ENCODE measurements at regions not wholly inside any gene's neighbourhood (a gene's known extent, or its start where the extent isn't known, plus 50 kb on each side); places are given as distances from the start of the nearest gene placed in this dataset.

DNA sequence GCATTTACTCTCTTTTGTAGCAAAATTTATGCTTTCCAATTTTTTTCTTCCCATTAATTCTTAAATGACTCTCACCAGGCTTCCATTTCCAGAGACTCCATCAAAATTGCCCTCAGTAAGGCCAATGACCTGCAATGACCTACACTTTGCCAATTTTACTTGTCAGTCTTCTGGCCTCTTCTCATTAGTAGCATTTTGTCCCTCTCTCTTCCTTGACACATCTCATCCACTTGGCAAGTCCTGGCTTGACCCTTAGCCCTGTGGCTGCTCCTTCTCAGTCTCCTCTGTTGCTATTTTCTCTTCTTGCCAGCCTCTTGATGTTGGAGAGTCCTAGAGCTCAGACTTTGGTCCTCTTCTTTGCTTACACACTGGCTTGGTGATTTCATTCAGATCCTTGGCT lies 166.1 kb upstream of the MTPN start:
- H3K27me3 ChIP-seq (replicated peaks; ENCODE audit: control insufficient read depth, insufficient read depth, low read length) = no peaks in the 10 kb centered on the region
- POLR2A ChIA-PET = no interaction called here
- H3K36me3 ChIP-seq (ENCODE audit: control insufficient read depth, insufficient read depth, low read length) = no peaks in the 10 kb centered on the region
- H3K4me1 ChIP-seq = no peaks in the 10 kb centered on the region
- CTCF ChIA-PET = no interaction called here
- Mint-ChIP-seq H3K4me1 (ENCODE audit: low read depth, unreplicated experiment) (no peaks in the 10 kb centered on the region), H3K36me3 (ENCODE audit: insufficient read depth, unreplicated experiment) (no peaks in the 10 kb centered on the region), H3K4me3 (ENCODE audit: unreplicated experiment) (no peak overlapping the region), H3K27ac (ENCODE audit: unreplicated experiment) (no peak overlapping the region), H3K27me3 (ENCODE audit: insufficient read depth, unreplicated experiment) (peaks cover 2% of the 10 kb centered on the region), H3K9me3 (ENCODE audit: unreplicated experiment) (no peaks in the 10 kb centered on the region)
- no TSS peak for BruUV-seq (replicated peaks)
- no peak for DNase-seq
- H3K9me3 ChIP-seq = no peaks in the 10 kb centered on the region
- H3K4me3 ChIP-seq (ENCODE audit: low read depth, low read length) = no peak overlapping the region
- intact Hi-C loops (cut with micrococcal nuclease; ENCODE audit: unreplicated experiment) = no loop called here
- TF ChIP-seq CTCF (IDR thresholded peaks at IDR 0.05; ENCODE audit: insufficient read depth in 1 of 2, low read depth in 1 of 2, low read length in 1 of 2, severe bottlenecking in 1 of 2, unreplicated experiment in 1 of 2) = no peak

GRCh38 chr7:136142583-136142982 lies 165.4 kb upstream of the MTPN start:
- POLR2A ChIA-PET = no interaction called here
- intact Hi-C loops (cut with micrococcal nuclease; ENCODE audit: unreplicated experiment) = no loop called here
- CTCF ChIA-PET = no interaction called here

DNA sequence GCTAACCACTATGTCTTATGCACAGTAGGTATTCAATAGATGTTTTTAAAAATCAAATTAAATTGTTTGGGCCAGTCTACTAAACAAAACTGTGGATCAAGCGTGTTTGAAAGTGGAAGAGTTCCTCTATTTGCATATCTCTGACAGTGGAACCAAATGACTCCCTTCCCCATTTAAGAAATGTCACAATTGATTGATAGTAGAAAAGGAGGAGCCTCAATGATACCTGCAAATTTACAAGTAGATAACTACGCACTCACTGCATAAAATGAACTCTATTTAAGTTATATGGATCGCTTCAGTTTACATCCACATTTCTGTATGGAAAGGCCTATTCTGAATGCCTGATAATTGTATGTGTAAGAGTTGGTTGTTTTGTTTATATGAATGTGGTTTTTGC lies 163.3 kb upstream of the MTPN start:
- H3K4me3 Mint-ChIP-seq (ENCODE audit: unreplicated experiment) = no peak overlapping the region
- H3K9me3 Mint-ChIP-seq (ENCODE audit: unreplicated experiment) = no peaks in the 10 kb centered on the region
- no peaks in the 10 kb centered on the region for H3K36me3 Mint-ChIP-seq (ENCODE audit: insufficient read depth, unreplicated experiment)
- intact Hi-C loops (cut with micrococcal nuclease; ENCODE audit: unreplicated experiment) = no loop called here
- ChIA-PET CTCF (no interaction called here), POLR2A (no interaction called here)
- Histone ChIP-seq H3K27me3 (replicated peaks; ENCODE audit: control insufficient read depth, insufficient read depth, low read length) (no peaks in the 10 kb centered on the region), H3K4me3 (ENCODE audit: low read depth, low read length) (no peak overlapping the region), H3K36me3 (ENCODE audit: control insufficient read depth, insufficient read depth, low read length) (no peaks in the 10 kb centered on the region), H3K4me1 (no peaks in the 10 kb centered on the region), H3K9me3 (no peaks in the 10 kb centered on the region)
- H3K27ac Mint-ChIP-seq (ENCODE audit: unreplicated experiment) = no peak overlapping the region
- H3K27me3 Mint-ChIP-seq (ENCODE audit: insufficient read depth, unreplicated experiment) = peaks cover 11% of the 10 kb centered on the region
- no peaks in the 10 kb centered on the region for H3K4me1 Mint-ChIP-seq (ENCODE audit: low read depth, unreplicated experiment)
- no peak for TF ChIP-seq CTCF (IDR thresholded peaks at IDR 0.05; ENCODE audit: insufficient read depth in 1 of 2, low read depth in 1 of 2, low read length in 1 of 2, severe bottlenecking in 1 of 2, unreplicated experiment in 1 of 2)
- no TSS peak for BruUV-seq (replicated peaks)
- no peak for DNase-seq

More at GRCh38 chr7:136142583-136142982, 165.4 kb upstream of the MTPN start:
- H3K9me3 Mint-ChIP-seq (ENCODE audit: unreplicated experiment) = no peaks in the 10 kb centered on the region
- no peaks in the 10 kb centered on the region for H3K4me1 Mint-ChIP-seq (ENCODE audit: low read depth, unreplicated experiment)
- Histone ChIP-seq H3K36me3 (ENCODE audit: control insufficient read depth, insufficient read depth, low read length) (no peaks in the 10 kb centered on the region), H3K4me1 (no peaks in the 10 kb centered on the region), H3K4me3 (ENCODE audit: low read depth, low read length) (no peak overlapping the region), H3K9me3 (no peaks in the 10 kb centered on the region), H3K27me3 (replicated peaks; ENCODE audit: control insufficient read depth, insufficient read depth, low read length) (no peaks in the 10 kb centered on the region)
- H3K36me3 Mint-ChIP-seq (ENCODE audit: insufficient read depth, unreplicated experiment) = no peaks in the 10 kb centered on the region
- peaks cover 3% of the 10 kb centered on the region for H3K27me3 Mint-ChIP-seq (ENCODE audit: insufficient read depth, unreplicated experiment)
- no peak overlapping the region for H3K27ac Mint-ChIP-seq (ENCODE audit: unreplicated experiment)
- BruUV-seq (replicated peaks) = no TSS peak
- no peak for TF ChIP-seq CTCF (IDR thresholded peaks at IDR 0.05; ENCODE audit: insufficient read depth in 1 of 2, low read depth in 1 of 2, low read length in 1 of 2, severe bottlenecking in 1 of 2, unreplicated experiment in 1 of 2)
- no peak for DNase-seq
- H3K4me3 Mint-ChIP-seq (ENCODE audit: unreplicated experiment) = no peak overlapping the region
